Endothelial cell of umbilical vein (primary cell): ENCODE measurements at regions not wholly inside any gene's neighbourhood (a gene's known extent, or its start where the extent isn't known, plus 50 kb on each side); places are given as distances from the start of the nearest gene placed in this dataset.

ENCODE experiments used
- BruUV-seq: library from RNA; stranded (reverse); fragments of 400-500 nt; replicated peaks from 2 replicates; lab custom pipeline; 2021; lab: Mats Ljungman, UMichigan
- CTCF ChIA-PET: fragments of 300-600, 350-600 bp; sonication (Branson Sonifier 250); formaldehyde crosslinking; loops from one replicate; lab custom pipeline; 2021; ENCODE audit warnings: antibody characterized with exemption, inconsistent platforms; lab: Charles Lee
- POLR2A ChIA-PET: fragments of 300-600, 350-600 bp; sonication (Branson Sonifier 250); formaldehyde crosslinking; loops from one replicate; lab custom pipeline; 2021; ENCODE audit warnings: antibody characterized with exemption, inconsistent platforms; lab: Charles Lee
- DNase-seq: peaks from one replicate; pipeline ENCODE4 v3.0.0-alpha.2; 2011; ENCODE audit warnings: low read depth, low spot score
- FAIRE-seq: peaks from 2 replicates; lab custom pipeline; 2011; peaks lifted over from hg19 to GRCh38; lab: Jason Lieb, UNC
- H2AFZ ChIP-seq: 2 replicates; pipeline ENCODE4 v1.6.0; 2012; ENCODE audit warnings: low read depth, low read length, control low read depth, inconsistent platforms
- H3K27ac ChIP-seq: 2 replicates; pipeline ENCODE4 v1.5.1; 2011; ENCODE audit warnings: low read depth, mild to moderate bottlenecking, control low read depth, low read length, moderate library complexity; ENCODE audit not compliant: insufficient read depth
- H3K27me3 ChIP-seq, 2 experiments: 2 replicates each; pipeline versions ENCODE4 v1.6.0 to v1.6.1; 2011; ENCODE audit warnings: low read length in 2 of 2, mixed read lengths in 1 of 2; ENCODE audit not compliant: control insufficient read depth in 2 of 2, insufficient read depth in 2 of 2
- H3K36me3 ChIP-seq, 2 experiments: 2 replicates in 1 of 2; 3 replicates in 1 of 2; pipeline ENCODE4 v1.5.1; 2011; ENCODE audit warnings: low read length in 2 of 2, mild to moderate bottlenecking in 1 of 2, moderate library complexity in 1 of 2; ENCODE audit not compliant: control insufficient read depth in 2 of 2, insufficient read depth in 2 of 2; ENCODE audit errors: extremely low read depth in 1 of 2
- H3K4me1 ChIP-seq: 3 replicates; pipeline ENCODE4 v1.5.1; 2011; ENCODE audit warnings: mild to moderate bottlenecking, low read length; ENCODE audit not compliant: control insufficient read depth, insufficient read depth; ENCODE audit errors: extremely low read depth
- H3K4me2 ChIP-seq: 2 replicates; pipeline ENCODE4 v1.6.1; 2011; ENCODE audit warnings: low read length, control low read depth, mixed read lengths; ENCODE audit not compliant: insufficient read depth
- H3K4me3 ChIP-seq, 3 experiments: fragments of 200-600 bp in 1 of 3; sonication (generic), shearing (Covaris generic) in 1 of 3; replicated peaks in 1 of 3; 2 replicates each; pipeline ENCODE4 v1.5.1; 2011 to 2016; ENCODE audit warnings: control low read depth in 3 of 3, low read length in 3 of 3, mild to moderate bottlenecking in 2 of 3, inconsistent platforms in 1 of 3, low read depth in 1 of 3, moderate library complexity in 1 of 3; ENCODE audit not compliant: insufficient read depth in 1 of 3
- H3K79me2 ChIP-seq: 2 replicates; pipeline ENCODE4 v1.6.0; 2012; ENCODE audit warnings: low read length, inconsistent platforms; ENCODE audit not compliant: control insufficient read depth, insufficient read depth
- H3K9ac ChIP-seq: replicated peaks from 2 replicates; pipeline ENCODE3; 2011; ENCODE audit warnings: low read length, control low read depth; ENCODE audit not compliant: insufficient read depth; ENCODE audit errors: extremely low read depth
- H3K9me1 ChIP-seq: replicated peaks from 3 replicates; pipeline ENCODE4 v1.6.0; 2011; ENCODE audit warnings: mild to moderate bottlenecking, low read length; ENCODE audit not compliant: control insufficient read depth, insufficient read depth; ENCODE audit errors: extremely low read depth
- H3K9me3 ChIP-seq: replicated peaks from 2 replicates; pipeline ENCODE4 v1.5.1; 2012; ENCODE audit warnings: low read length, inconsistent platforms; ENCODE audit not compliant: control insufficient read depth, insufficient read depth
- H4K20me1 ChIP-seq: replicated peaks from 2 replicates; pipeline ENCODE3; 2011; ENCODE audit warnings: mild to moderate bottlenecking, low read length; ENCODE audit not compliant: control insufficient read depth, insufficient read depth; ENCODE audit errors: extremely low read depth
- CTCF ChIP-seq, 2 donors: IDR thresholded peaks; 1 replicate in 1 of 2; 2 replicates in 1 of 2; pipeline ENCODE4 v1.5.1; 2011; ENCODE audit warnings: low read length in 2 of 2, mild to moderate bottlenecking in 2 of 2, moderate library complexity in 2 of 2, control low read depth in 1 of 2, inconsistent platforms in 1 of 2, low read depth in 1 of 2; ENCODE audit not compliant: insufficient read depth in 1 of 2; ENCODE audit errors: extremely low read depth in 1 of 2
- EZH2 ChIP-seq: IDR thresholded peaks from 2 replicates; pipeline ENCODE4 v1.6.1; 2012; ENCODE audit warnings: borderline replicate concordance, low read depth, mild to moderate bottlenecking, moderate library complexity, low read length, inconsistent platforms; ENCODE audit not compliant: severe bottlenecking
- FOS ChIP-seq: IDR thresholded peaks from 2 replicates; pipeline ENCODE4 v1.6.1; 2011; ENCODE audit warnings: mild to moderate bottlenecking, low read length, moderate library complexity, borderline replicate concordance; ENCODE audit not compliant: insufficient read depth
- GATA2 ChIP-seq: IDR thresholded peaks from 2 replicates; pipeline ENCODE4 v1.7.0; 2011; ENCODE audit warnings: low read depth, mild to moderate bottlenecking, moderate library complexity, mixed read lengths, low read length; ENCODE audit not compliant: insufficient read length, insufficient read depth
- JUN ChIP-seq: IDR thresholded peaks from 2 replicates; pipeline ENCODE4 v1.6.1; 2011; ENCODE audit warnings: borderline replicate concordance, low read depth; ENCODE audit not compliant: insufficient read length, insufficient read depth
- MYC ChIP-seq: IDR thresholded peaks from one replicate; pipeline ENCODE4 v1.6.1; 2011; ENCODE audit warnings: mild to moderate bottlenecking, low read depth, low read length
- POLR2A ChIP-seq: IDR thresholded peaks from 2 replicates; pipeline ENCODE4 v1.6.1; 2012; ENCODE audit warnings: low read depth, mild to moderate bottlenecking, control low read depth, low read length
- POLR2AphosphoS5 ChIP-seq: IDR thresholded peaks from 2 replicates; pipeline ENCODE4 v1.6.1; 2012; ENCODE audit warnings: low read depth, mild to moderate bottlenecking, control low read depth, low read length, moderate library complexity; ENCODE audit not compliant: insufficient read depth
- dilution Hi-C: fragments of 300-500 bp; cut with MboI; formaldehyde crosslinking; loops from one replicate; pipeline ENCODE4 v1.15.0; 2019; ENCODE audit warnings: low sequenced_read_pairs; ENCODE audit not compliant: extremely low pct_ligation_motif_present
- intact Hi-C: fragments of 100-400 bp; cut with micrococcal nuclease; formaldehyde crosslinking; loops from one replicate; pipeline ENCODE4 v1.10.0; 2022
- TF ChIP-seq, protein P1 (sequence below): IDR thresholded peaks from 2 replicates; pipeline ENCODE4 v1.6.1; 2011; ENCODE audit not compliant: insufficient read depth, insufficient read length

- no peaks in the 10 kb centered on the region for H3K9me3 ChIP-seq
Measured at GRCh38 chr6:1070085-1070521, 241.8 kb upstream of the FOXQ1 start.

More at GRCh38 chr6:1070085-1070521, 241.8 kb upstream of the FOXQ1 start:
- Histone ChIP-seq H3K4me3 (no peak overlapping the region), H2AFZ (no peak overlapping the region), H3K4me1 (no peaks in the 10 kb centered on the region), H3K4me2 (no peak overlapping the region), H3K27me3 (no peaks in the 10 kb centered on the region), H3K79me2 (no peaks in the 10 kb centered on the region), H3K9ac (no peak overlapping the region), H3K36me3 (no peaks in the 10 kb centered on the region), H3K9me1 (no peaks in the 10 kb centered on the region), H4K20me1 (no peaks in the 10 kb centered on the region), H3K27ac (no peak overlapping the region)
- DNase-seq (no peak), FAIRE-seq (no peak)
- no peak for TF ChIP-seq POLR2AphosphoS5
- TF ChIP-seq GATA2 = no peak
- no peak for TF ChIP-seq CTCF (IDR thresholded peaks at IDR 0.05; ENCODE audit: extremely low read depth in 1 of 2, insufficient read depth in 1 of 2, low read depth in 1 of 2, low read length in 2 of 2)
- no peak for TF ChIP-seq MYC
- TF ChIP-seq, protein P1, sequence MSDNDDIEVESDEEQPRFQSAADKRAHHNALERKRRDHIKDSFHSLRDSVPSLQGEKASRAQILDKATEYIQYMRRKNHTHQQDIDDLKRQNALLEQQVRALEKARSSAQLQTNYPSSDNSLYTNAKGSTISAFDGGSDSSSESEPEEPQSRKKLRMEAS = no peak
- no peak for TF ChIP-seq JUN
- no peak for TF ChIP-seq EZH2
- TF ChIP-seq FOS = no peak
- TF ChIP-seq POLR2A = no peak
- dilution Hi-C loops (no loop called here), intact Hi-C loops (no loop called here)
- ChIA-PET CTCF (no interaction called here), POLR2A (no interaction called here)
- no TSS peak for BruUV-seq
